Osteocyte (in vitro differentiated cells): ENCODE measurements at regions not wholly inside any gene's neighbourhood (a gene's known extent, or its start where the extent isn't known, plus 50 kb on each side); places are given as distances from the start of the nearest gene placed in this dataset.
A peak's percentile ranks its signal among the peaks of the same experiment; 100 is the strongest.

Source experiments
- DNase-seq: peaks from one replicate; pipeline ENCODE4 v3.0.0; 2021; ENCODE audit warnings: mixed read lengths; ENCODE audit not compliant: unreplicated experiment; ENCODE audit errors: extremely low spot score
- H3K27ac Mint-ChIP-seq: one replicate; pipeline ENCODE4 v1.8.0; 2021; ENCODE audit warnings: mild to moderate bottlenecking, mixed read lengths; ENCODE audit not compliant: unreplicated experiment
- H3K27me3 Mint-ChIP-seq: one replicate; pipeline ENCODE4 v1.8.0; 2021; ENCODE audit warnings: mixed read lengths; ENCODE audit not compliant: unreplicated experiment
- H3K36me3 Mint-ChIP-seq: one replicate; pipeline ENCODE4 v1.8.0; 2021; ENCODE audit warnings: mixed read lengths; ENCODE audit not compliant: unreplicated experiment
- H3K4me1 Mint-ChIP-seq: one replicate; pipeline ENCODE4 v1.8.0; 2021; ENCODE audit warnings: mixed read lengths; ENCODE audit not compliant: unreplicated experiment
- H3K4me3 Mint-ChIP-seq: one replicate; pipeline ENCODE4 v1.8.0; 2021; ENCODE audit warnings: mild to moderate bottlenecking, moderate library complexity, mixed read lengths; ENCODE audit not compliant: unreplicated experiment
- H3K9me3 Mint-ChIP-seq: one replicate; pipeline ENCODE4 v1.8.0; 2021; ENCODE audit warnings: mixed read lengths; ENCODE audit not compliant: unreplicated experiment
- CTCF ChIP-seq: fragments of 200-600 bp; sonication (generic); IDR thresholded peaks from 2 replicates; pipeline ENCODE4 v1.5.0; 2021; ENCODE audit warnings: antibody characterized with exemption, mild to moderate bottlenecking, moderate library complexity

GRCh38 chr4:111839141-111839540 is 306.1 kb upstream of the FAM241A start:
- Mint-ChIP-seq H3K4me3 (no peak overlapping the region), H3K27ac (no peak overlapping the region), H3K4me1 (no peaks in the 10 kb centered on the region), H3K27me3 (no peaks in the 10 kb centered on the region), H3K9me3 (peaks cover 5% of the 10 kb centered on the region), H3K36me3 (no peaks in the 10 kb centered on the region)
- TF ChIP-seq CTCF: no peak
- DNase-seq: no peak

GRCh38 chr4:111842336-111842735 is 302.9 kb upstream of the FAM241A start:
- Mint-ChIP-seq H3K9me3 (peaks cover 5% of the 10 kb centered on the region), H3K27me3 (no peaks in the 10 kb centered on the region), H3K4me3 (no peak overlapping the region), H3K4me1 (no peaks in the 10 kb centered on the region), H3K27ac (no peak overlapping the region), H3K36me3 (no peaks in the 10 kb centered on the region)
- TF ChIP-seq CTCF: no peak
- no peak for DNase-seq

- no peak for DNase-seq
These were observed 297.8 kb upstream of the FAM241A start for GRCh38 chr4:111847296-111848008.

GRCh38 chr4:111849746-111850284 is 295.4 kb upstream of the FAM241A start:
- no peaks in the 10 kb centered on the region for H3K36me3 Mint-ChIP-seq
- no peak for DNase-seq
- no peaks in the 10 kb centered on the region for H3K9me3 Mint-ChIP-seq
- peaks cover 4% of the 10 kb centered on the region for H3K27me3 Mint-ChIP-seq
- H3K4me1 Mint-ChIP-seq: no peaks in the 10 kb centered on the region
- H3K27ac Mint-ChIP-seq: no peak overlapping the region
- H3K4me3 Mint-ChIP-seq: no peak overlapping the region
- TF ChIP-seq CTCF: no peak

More at GRCh38 chr4:111847296-111848008, 297.8 kb upstream of the FAM241A start:
- no peak overlapping the region for H3K4me3 Mint-ChIP-seq
- no peaks in the 10 kb centered on the region for H3K9me3 Mint-ChIP-seq
- H3K27me3 Mint-ChIP-seq: peaks cover 4% of the 10 kb centered on the region
- peak; percentile 19 for TF ChIP-seq CTCF
- no peak overlapping the region for H3K27ac Mint-ChIP-seq
- no peaks in the 10 kb centered on the region for H3K4me1 Mint-ChIP-seq
- no peaks in the 10 kb centered on the region for H3K36me3 Mint-ChIP-seq

- H3K27me3 Mint-ChIP-seq: peaks cover 9% of the 10 kb centered on the region
- H3K4me3 Mint-ChIP-seq: no peak overlapping the region
- H3K4me1 Mint-ChIP-seq: no peaks in the 10 kb centered on the region
- H3K27ac Mint-ChIP-seq: no peak overlapping the region
- TF ChIP-seq CTCF: peak; percentile 60
- no peaks in the 10 kb centered on the region for H3K36me3 Mint-ChIP-seq
- no peaks in the 10 kb centered on the region for H3K9me3 Mint-ChIP-seq
- no peak for DNase-seq
These were observed 290.7 kb upstream of the FAM241A start for GRCh38 chr4:111854494-111855087.
